K562 (cell line): ENCODE measurements at regions not wholly inside any gene's neighbourhood (a gene's known extent, or its start where the extent isn't known, plus 50 kb on each side); places are given as distances from the start of the nearest gene placed in this dataset.

Source experiments
- ATAC-seq: fragments of 200-7000 bp; cut with Tn5 transposase; 3 replicates; pipeline ENCODE4 v1.9.1; 2020; ENCODE audit warnings: moderate library complexity
- BruUV-seq: library from RNA; stranded (reverse); fragments of 400-500 nt; replicated peaks from 2 replicates; lab custom pipeline; 2021; lab: Mats Ljungman, UMichigan
- CTCF ChIA-PET: fragments of 300-600 bp; formaldehyde crosslinking; extraction: SDS; loops from one replicate; lab custom pipeline; 2021; ENCODE audit warnings: low intra/inter-chr PET ratio; lab: Yijun Ruan, JAX
- POLR2A ChIA-PET: fragments of 300-600, 350-650 bp; sonication (Branson Sonifier 250); formaldehyde crosslinking; extraction: SDS; loops from one replicate; lab custom pipeline; 2021; ENCODE audit warnings: antibody characterized with exemption, inconsistent platforms; lab: Yijun Ruan, JAX
- DNase-seq, 4 experiments: peaks; one replicate each; pipeline versions ENCODE4 v3.0.0 to v3.0.0-alpha.2; 2011 to 2018; ENCODE audit warnings: low spot score in 3 of 4, mixed read lengths in 3 of 4; ENCODE audit errors: extremely low read depth in 1 of 4
- FAIRE-seq: peaks from 2 replicates; lab custom pipeline; 2011; peaks lifted over from hg19 to GRCh38; lab: Jason Lieb, UNC
- H2AFZ ChIP-seq: 2 replicates; pipeline ENCODE4 v1.6.0; 2011; ENCODE audit warnings: low read depth, low read length, control low read depth, inconsistent platforms
- H3K27ac ChIP-seq: fragments of 200-600 bp; 3 replicates; pipeline ENCODE4 v1.8.0; 2011; ENCODE audit warnings: low read depth, mild to moderate bottlenecking, control low read depth, inconsistent platforms, low read length, moderate library complexity, mixed read lengths; ENCODE audit errors: extremely low read depth
- H3K27me3 ChIP-seq, 2 experiments: fragments of 300-600 bp in 1 of 2; 2 replicates in 1 of 2; 3 replicates in 1 of 2; pipeline versions ENCODE4 v1.6.0 to v1.8.0; 2011; ENCODE audit warnings: inconsistent platforms in 2 of 2, low read length in 2 of 2, mild to moderate bottlenecking in 1 of 2, mixed read lengths in 1 of 2, moderate library complexity in 1 of 2; ENCODE audit not compliant: control insufficient read depth in 2 of 2, insufficient read depth in 2 of 2
- H3K36me3 ChIP-seq: fragments of 300-600 bp; 3 replicates; pipeline ENCODE4 v1.8.0; 2011; ENCODE audit warnings: mild to moderate bottlenecking, low read length, inconsistent platforms; ENCODE audit not compliant: control insufficient read depth, insufficient read depth
- H3K4me1 ChIP-seq, 2 experiments: fragments of 200-600 bp in 1 of 2; replicated peaks in 1 of 2; 2 replicates in 1 of 2; 3 replicates in 1 of 2; pipeline versions ENCODE4 v1.5.1 to v1.8.0; 2011; ENCODE audit warnings: inconsistent platforms in 2 of 2, low read length in 2 of 2, mild to moderate bottlenecking in 1 of 2, mixed read lengths in 1 of 2, moderate library complexity in 1 of 2; ENCODE audit not compliant: control insufficient read depth in 2 of 2, insufficient read depth in 2 of 2
- H3K4me2 ChIP-seq: 2 replicates; pipeline ENCODE4 v1.6.1; 2011; ENCODE audit warnings: low read length, control low read depth, inconsistent platforms, mixed read lengths; ENCODE audit not compliant: insufficient read depth
- H3K4me3 ChIP-seq: fragments of 200-600 bp; sonication (generic), shearing (Covaris generic); 2 replicates; pipeline ENCODE4 v1.5.1; 2016; ENCODE audit warnings: control low read depth, inconsistent platforms
- H3K79me2 ChIP-seq: fragments of 200-600 bp; 3 replicates; pipeline ENCODE4 v1.8.0; 2011; ENCODE audit warnings: low read length, inconsistent platforms; ENCODE audit not compliant: control insufficient read depth, insufficient read depth
- H3K9ac ChIP-seq, 2 experiments: 2 replicates each; pipeline versions ENCODE4 v1.6.0 to v1.6.1; 2011; ENCODE audit warnings: low read depth in 2 of 2, low read length in 2 of 2, control low read depth in 1 of 2, inconsistent platforms in 1 of 2, mild to moderate bottlenecking in 1 of 2, mixed read lengths in 1 of 2; ENCODE audit not compliant: insufficient read depth in 1 of 2
- H3K9me1 ChIP-seq: one replicate; pipeline ENCODE4 v1.6.0; 2011; ENCODE audit warnings: inconsistent platforms, mild to moderate bottlenecking, low read length, moderate library complexity; ENCODE audit not compliant: control insufficient read depth, insufficient read depth
- H3K9me3 ChIP-seq: replicated peaks from 2 replicates; pipeline ENCODE4 v1.5.1; 2011; ENCODE audit warnings: low read depth, low read length, inconsistent platforms; ENCODE audit not compliant: control insufficient read depth, insufficient read depth
- H4K20me1 ChIP-seq: replicated peaks from 2 replicates; pipeline ENCODE4 v1.6.1; 2011; ENCODE audit warnings: low read length, inconsistent platforms, mixed read lengths; ENCODE audit not compliant: control insufficient read depth, insufficient read depth
- ADNP ChIP-seq: fragments of 200-800 bp; sonication (Bioruptor generic); IDR thresholded peaks from 2 replicates; pipeline ENCODE4 v1.6.1; 2016; ENCODE audit warnings: missing genetic modification characterization, missing compliant biosample characterization
- ATF6 ChIP-seq: sonication (generic); formaldehyde crosslinking; IDR thresholded peaks from 2 replicates; pipeline ENCODE4 v1.4.0; 2020; ENCODE audit warnings: mild to moderate bottlenecking, missing genetic modification reagents
- DEAF1 ChIP-seq: fragments of 450-650 bp; formaldehyde crosslinking; IDR thresholded peaks from 2 replicates; pipeline ENCODE4 v1.4.0; 2020; ENCODE audit warnings: mild to moderate bottlenecking, moderate library complexity
- FIP1L1 ChIP-seq: fragments of 200-400 bp; formaldehyde crosslinking; IDR thresholded peaks from 2 replicates; pipeline ENCODE4 v1.6.1; 2018; ENCODE audit warnings: mild to moderate bottlenecking, low read depth, low read length; ENCODE audit not compliant: poor library complexity, severe bottlenecking
- KLF10 ChIP-seq: fragments of 250-450 bp; sonication (Bioruptor Pico); IDR thresholded peaks from 2 replicates; pipeline ENCODE4 v1.6.1; 2021; ENCODE audit warnings: matching md5 sums
- PYGO2 ChIP-seq: fragments of 450-650 bp; IDR thresholded peaks from 2 replicates; pipeline ENCODE4 v1.6.1; 2016; ENCODE audit warnings: mild to moderate bottlenecking, missing genetic modification characterization, moderate library complexity, missing compliant biosample characterization
- TBP ChIP-seq: optimal IDR thresholded peaks from 2 replicates; pipeline ENCODE3; 2011; ENCODE audit warnings: low read depth, low read length, improper control_type of control experiment
- ZBTB12 ChIP-seq: fragments of 250-450 bp; sonication (Bioruptor Pico); IDR thresholded peaks from 2 replicates; pipeline ENCODE4 v1.4.0; 2020
- ZC3H4 ChIP-seq: sonication (generic); formaldehyde crosslinking; IDR thresholded peaks from 2 replicates; pipeline ENCODE4 v1.9.0; 2021; ENCODE audit warnings: missing genetic modification reagents, borderline replicate concordance
- ZEB2 ChIP-seq: fragments of 450-650 bp; IDR thresholded peaks from 2 replicates; pipeline ENCODE4 v1.6.1; 2016
- ZNF780A ChIP-seq: fragments of 250-450 bp; sonication (Bioruptor Pico); IDR thresholded peaks from 2 replicates; pipeline ENCODE4 v1.5.0; 2021; ENCODE audit warnings: mild to moderate bottlenecking
- WGBS: fragments of 100-300 bp; shearing (Covaris generic); methylation state at CpG from one replicate; pipeline ENCODE4 v1.1.6; 2016; ENCODE audit warnings: low coverage, mixed read lengths; ENCODE audit not compliant: insufficient coverage; ENCODE audit errors: missing lambda C conversion rate; 5-methylcytosine and 5-hydroxymethylcytosine counted together
- in situ Hi-C: fragments of 300-500 bp; cut with MboI; formaldehyde crosslinking; loops from 4 replicates; pipeline ENCODE4 v1.15.0; 2018; ENCODE audit warnings: inconsistent platforms, mixed read lengths
- intact Hi-C: fragments of 100-400 bp; cut with micrococcal nuclease; formaldehyde crosslinking; loops from 2 replicates; pipeline ENCODE4 v1.14.2; 2022

- Histone ChIP-seq H3K9me1 (no peaks in the 10 kb centered on the region), H3K9ac (no peak overlapping the region), H3K27me3 (no peaks in the 10 kb centered on the region), H3K4me2 (no peak overlapping the region), H3K36me3 (no peaks in the 10 kb centered on the region), H3K79me2 (no peaks in the 10 kb centered on the region), H3K4me1 (no peaks in the 10 kb centered on the region), H3K27ac (no peak overlapping the region), H3K4me3 (no peak overlapping the region), H3K9me3 (no peaks in the 10 kb centered on the region; the same call in 1 of the 2 replicates), H4K20me1 (no peaks in the 10 kb centered on the region), H2AFZ (no peak overlapping the region)
- POLR2A ChIA-PET = no interaction called here
- no peak for DNase-seq
- ATAC-seq = no peak
- no peak for FAIRE-seq
- in situ Hi-C loops = no loop called here
- TF ChIP-seq ZBTB12 (CRISPR knock-in tag) = no peak
- no peak for TF ChIP-seq FIP1L1
- no peak for TF ChIP-seq ZC3H4
- no peak for TF ChIP-seq ATF6 (CRISPR knock-in tag)
- no peak for TF ChIP-seq DEAF1 (CRISPR knock-in tag)
- no peak for TF ChIP-seq KLF10 (CRISPR knock-in tag)
- no peak for TF ChIP-seq TBP
- TF ChIP-seq ZNF780A = no peak
- TF ChIP-seq ZEB2 = no peak
- no peak for TF ChIP-seq PYGO2 (tag)
- TF ChIP-seq ADNP (tag) = no peak
- CTCF ChIA-PET = no interaction called here
- BruUV-seq = no TSS peak
- 2% methylated on average over 2 of the region's 2 CpGs for WGBS
- intact Hi-C loops = no loop called here
These were observed 184.8 kb upstream of the RND3 start for GRCh38 chr2:150672311-150672710.
